Pancreas (tissue), 10 donors: ENCODE measurements at regions not wholly inside any gene's neighbourhood (a gene's known extent, or its start where the extent isn't known, plus 50 kb on each side); places are given as distances from the start of the nearest gene placed in this dataset.

Source experiments
- ATAC-seq, 4 donors: fragments of 200-7000 bp; cut with Tn5 transposase; one replicate each; pipeline versions ENCODE4 v1.8.0 to v1.9.1; 2020; ENCODE audit warnings: mild to moderate bottlenecking in 4 of 4, moderate library complexity in 4 of 4
- DNase-seq, 6 donors: peaks; one replicate each; pipeline ENCODE4 v3.0.0-alpha.2; 2020
- FAIRE-seq: peaks from 2 replicates; lab custom pipeline; 2012; peaks lifted over from hg19 to GRCh38; lab: Jason Lieb, UNC
- H3K27ac ChIP-seq, 4 donors: fragments of 200-600 bp; sonication (generic); 1 replicate in 3 of 4; 2 replicates in 1 of 4; pipeline versions ENCODE4 v1.5.0 to v1.8.0; 2020
- H3K27me3 ChIP-seq, 4 donors: fragments of 200-600 bp; one replicate each; pipeline ENCODE4 v1.8.0; 2021
- H3K36me3 ChIP-seq, 3 donors: fragments of 200-600 bp; sonication (generic) in 1 of 3; one replicate each; pipeline versions ENCODE4 v1.5.0 to v1.8.0; 2020 to 2021
- H3K4me1 ChIP-seq, 3 donors: fragments of 200-600 bp; one replicate each; pipeline ENCODE4 v1.8.0; 2021
- H3K4me3 ChIP-seq, 4 donors: fragments of 200-600 bp; sonication (generic) in 2 of 4; one replicate each; pipeline versions ENCODE4 v1.5.0 to v1.8.0; 2020 to 2021
- H3K9me3 ChIP-seq, 4 donors: fragments of 200-600 bp; one replicate each; pipeline ENCODE4 v1.8.0; 2021
- WGBS, 2 donors: extraction: QIAGEN DNeasy Blood & Tissue Kit; methylation state at CpG; one replicate each; pipeline ENCODE4 v1.1.7; 2013; 5-methylcytosine and 5-hydroxymethylcytosine counted together
- intact Hi-C, 3 donors: fragments of 100-400 bp; cut with DNase I; formaldehyde crosslinking; loops; one replicate each; pipeline versions ENCODE4 v1.11.1 to v1.14.2; 2022
- TF ChIP-seq, protein P1 (sequence below), 4 donors: fragments of 200-600 bp; sonication (generic) in 3 of 4; IDR thresholded peaks; one replicate each; pipeline versions ENCODE4 v1.5.0 to v1.8.0; 2021; ENCODE audit warnings: antibody characterized with exemption in 4 of 4
- donor health status: healthy with polysubstance abuse.
- donor health status: DM: no; HTN: no; CAD: no; lungs with moderate emphysema.
- donor health status: DM: no; HTN: no; CAD: no.
- donor health status: control.
- donor health status: control.
- donor health status: Bipolar disorder and iron deficiency.
- donor health status: DM: yes; HTN: yes; CAD: no.
- donor health status: DM: no; HTN: no; CAD: no.
- donor health status: DM: no; HTN: no; CAD: no.
- donor health status: DM: yes; HTN: yes; CAD: no.

DNA sequence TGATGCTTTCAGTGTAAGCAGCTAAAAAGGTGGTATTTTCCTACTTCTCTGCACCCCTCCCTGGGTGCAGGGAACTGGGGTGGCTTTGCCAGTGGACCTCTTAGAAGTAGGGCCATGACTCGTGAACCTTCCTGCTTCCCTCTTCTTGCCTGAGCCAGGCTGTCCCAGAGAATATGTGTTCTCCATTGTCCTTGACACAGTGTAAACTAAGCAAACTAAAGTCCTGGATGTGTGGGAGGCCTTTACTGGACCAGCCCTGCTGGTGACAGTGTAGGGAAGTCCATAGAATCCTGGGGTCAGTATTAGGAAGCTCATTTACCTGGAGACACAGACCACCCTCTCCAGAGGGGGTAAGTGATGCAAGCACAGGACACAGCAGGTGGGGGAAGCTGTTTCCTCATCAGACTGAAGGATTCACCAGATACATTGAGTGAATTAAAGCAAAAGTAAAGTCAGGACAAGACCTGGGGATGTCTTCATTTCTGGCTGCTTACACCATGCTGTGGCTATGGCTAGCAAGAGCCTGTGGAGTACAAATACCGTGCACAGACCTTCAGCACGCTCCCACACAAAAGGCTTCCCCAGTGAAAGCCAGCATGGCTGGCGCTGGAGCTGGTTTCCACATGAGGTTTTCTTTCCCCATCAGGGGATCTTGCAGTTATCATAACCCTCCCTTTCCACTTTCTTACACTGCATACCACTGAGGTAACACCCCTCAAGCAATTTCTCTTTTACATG lies 64.8 kb upstream of the LPP start:
- DNase-seq = no peak
- FAIRE-seq = no peak
- Histone ChIP-seq H3K4me3 (no peak overlapping the region), H3K36me3 (no peaks in the 10 kb centered on the region), H3K27me3 (no peaks in the 10 kb centered on the region), H3K27ac (no peak overlapping the region), H3K9me3 (no peaks in the 10 kb centered on the region), H3K4me1 (no peaks in the 10 kb centered on the region)
- 91 to 95% methylated on average over 4 of the region's 4 CpGs for WGBS, 2 donors
- intact Hi-C loops = no loop called here
- no peak for ATAC-seq
- TF ChIP-seq, protein P1, sequence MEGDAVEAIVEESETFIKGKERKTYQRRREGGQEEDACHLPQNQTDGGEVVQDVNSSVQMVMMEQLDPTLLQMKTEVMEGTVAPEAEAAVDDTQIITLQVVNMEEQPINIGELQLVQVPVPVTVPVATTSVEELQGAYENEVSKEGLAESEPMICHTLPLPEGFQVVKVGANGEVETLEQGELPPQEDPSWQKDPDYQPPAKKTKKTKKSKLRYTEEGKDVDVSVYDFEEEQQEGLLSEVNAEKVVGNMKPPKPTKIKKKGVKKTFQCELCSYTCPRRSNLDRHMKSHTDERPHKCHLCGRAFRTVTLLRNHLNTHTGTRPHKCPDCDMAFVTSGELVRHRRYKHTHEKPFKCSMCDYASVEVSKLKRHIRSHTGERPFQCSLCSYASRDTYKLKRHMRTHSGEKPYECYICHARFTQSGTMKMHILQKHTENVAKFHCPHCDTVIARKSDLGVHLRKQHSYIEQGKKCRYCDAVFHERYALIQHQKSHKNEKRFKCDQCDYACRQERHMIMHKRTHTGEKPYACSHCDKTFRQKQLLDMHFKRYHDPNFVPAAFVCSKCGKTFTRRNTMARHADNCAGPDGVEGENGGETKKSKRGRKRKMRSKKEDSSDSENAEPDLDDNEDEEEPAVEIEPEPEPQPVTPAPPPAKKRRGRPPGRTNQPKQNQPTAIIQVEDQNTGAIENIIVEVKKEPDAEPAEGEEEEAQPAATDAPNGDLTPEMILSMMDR (IDR thresholded peaks at IDR 0.05) = no peak

DNA sequence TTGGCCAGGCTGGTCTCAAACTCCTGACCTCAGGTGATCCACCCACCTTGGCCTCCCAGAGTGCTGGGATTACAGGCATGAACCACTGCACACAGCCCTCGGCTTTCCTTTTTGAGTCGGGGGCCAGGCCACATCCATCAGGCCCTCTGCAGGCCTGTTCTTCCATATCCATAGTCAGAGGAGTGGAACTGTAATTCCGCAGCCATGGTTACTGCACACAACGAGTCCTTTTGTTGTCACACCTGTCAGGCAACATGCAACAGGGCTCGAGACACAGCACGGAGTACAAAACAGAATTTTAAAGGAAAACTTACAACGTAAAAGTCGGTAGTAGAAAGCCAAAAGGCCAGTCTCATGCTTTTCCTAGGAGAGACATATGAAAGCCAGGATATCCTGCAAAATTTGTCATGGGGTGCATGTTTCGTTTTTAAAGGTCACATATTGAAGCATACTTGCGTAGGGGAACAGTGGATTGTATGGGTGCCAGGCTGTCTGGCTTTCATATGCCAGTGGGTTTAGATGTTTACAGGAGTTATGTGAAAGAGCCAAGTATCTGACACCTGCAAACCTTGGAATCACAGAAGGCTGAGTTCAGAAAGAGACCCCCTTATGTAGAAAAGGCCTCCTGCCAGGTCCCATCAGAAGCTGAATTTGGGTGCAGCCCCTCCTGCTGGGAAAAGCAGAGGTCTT lies 63.2 kb upstream of the LPP start:
- no peaks in the 10 kb centered on the region for H3K27me3 ChIP-seq
- no peak for DNase-seq
- intact Hi-C loops = no loop called here
- ATAC-seq = no peak
- H3K36me3 ChIP-seq = no peaks in the 10 kb centered on the region
- TF ChIP-seq, protein P1 (IDR thresholded peaks at IDR 0.05) = no peak
- H3K9me3 ChIP-seq = no peaks in the 10 kb centered on the region
- WGBS, 2 donors = 78 to 79% methylated on average over 10 of the region's 10 CpGs
- H3K4me3 ChIP-seq = no peak overlapping the region
- no peaks in the 10 kb centered on the region for H3K4me1 ChIP-seq
- no peak overlapping the region for H3K27ac ChIP-seq
- FAIRE-seq = no peak

GRCh38 chr3:188091746-188092145 lies 62.2 kb upstream of the LPP start:
- Histone ChIP-seq H3K9me3 (no peaks in the 10 kb centered on the region), H3K36me3 (no peaks in the 10 kb centered on the region), H3K4me1 (no peaks in the 10 kb centered on the region), H3K4me3 (no peak overlapping the region), H3K27ac (no peak overlapping the region), H3K27me3 (no peaks in the 10 kb centered on the region)
- no peak for DNase-seq
- no peak for ATAC-seq
- TF ChIP-seq, protein P1 (IDR thresholded peaks at IDR 0.05) = no peak
- intact Hi-C loops = no loop called here
- WGBS, 2 donors = 77 to 83% methylated on average over 2 of the region's 2 CpGs
- no peak for FAIRE-seq

DNA sequence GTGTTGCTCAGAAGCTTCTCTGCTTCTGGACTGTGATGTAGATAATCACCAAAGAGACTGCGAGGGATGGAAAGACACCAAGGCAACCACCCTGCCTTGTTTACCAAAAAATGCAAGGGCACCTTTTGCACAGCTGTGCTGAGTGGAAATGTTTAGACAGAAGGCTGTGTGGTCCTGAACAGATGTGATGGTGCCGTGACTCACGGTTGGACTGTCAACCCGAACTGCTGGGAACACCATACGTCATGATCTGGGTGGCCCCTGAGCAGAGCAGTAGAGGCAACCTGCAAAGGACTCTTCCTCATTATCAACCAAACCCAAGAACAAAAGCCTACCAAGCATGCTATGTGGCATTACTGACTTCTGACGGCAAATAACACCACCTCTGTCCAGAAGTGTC lies 61.3 kb upstream of the LPP start:
- H3K4me1 ChIP-seq = no peaks in the 10 kb centered on the region
- WGBS, 2 donors = 95 to 96% methylated on average over 6 of the region's 6 CpGs
- no peaks in the 10 kb centered on the region for H3K9me3 ChIP-seq
- no peak overlapping the region for H3K4me3 ChIP-seq
- no peak for DNase-seq
- FAIRE-seq = no peak
- H3K27ac ChIP-seq = no peak overlapping the region
- peak in 2 of 4 donors; percentile 21 to 70 for ATAC-seq
- no peaks in the 10 kb centered on the region for H3K36me3 ChIP-seq
- TF ChIP-seq, protein P1 (IDR thresholded peaks at IDR 0.05) = no peak
- intact Hi-C loops = no loop called here
- no peaks in the 10 kb centered on the region for H3K27me3 ChIP-seq

DNA sequence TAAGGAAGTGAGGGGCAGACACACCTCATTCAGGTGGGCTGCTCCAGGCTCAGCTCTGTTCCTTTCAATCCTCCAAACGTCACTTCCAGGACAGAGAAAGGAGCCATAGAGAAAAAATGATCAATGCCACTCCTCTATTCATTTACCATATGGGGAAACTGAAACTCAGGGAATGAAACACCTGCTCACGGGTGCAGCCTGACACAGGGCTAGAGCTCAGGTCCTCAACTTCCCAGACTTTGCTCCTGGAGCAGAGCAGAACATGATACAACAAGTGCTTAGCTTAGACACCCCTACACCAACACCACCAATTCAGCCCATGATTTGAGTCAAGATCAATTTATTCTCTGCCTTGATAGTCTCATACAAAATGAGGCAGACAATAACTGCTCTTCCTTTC lies 58.5 kb upstream of the LPP start:
- TF ChIP-seq, protein P1 (IDR thresholded peaks at IDR 0.05) = no peak
- DNase-seq = no peak
- peak in 2 of 4 donors; percentile 18 to 19 for ATAC-seq
- no peaks in the 10 kb centered on the region for H3K4me1 ChIP-seq
- H3K4me3 ChIP-seq = no peak overlapping the region
- no peaks in the 10 kb centered on the region for H3K36me3 ChIP-seq
- intact Hi-C loops = no loop called here
- no peaks in the 10 kb centered on the region for H3K27me3 ChIP-seq
- no peaks in the 10 kb centered on the region for H3K9me3 ChIP-seq
- WGBS, 2 donors = 54 to 63% methylated on average over 2 of the region's 2 CpGs
- H3K27ac ChIP-seq = no peak overlapping the region
- no peak for FAIRE-seq
